MM.1S (cell line): ENCODE measurements at regions not wholly inside any gene's neighbourhood (a gene's known extent, or its start where the extent isn't known, plus 50 kb on each side); places are given as distances from the start of the nearest gene placed in this dataset.

Experiments used
- DNase-seq: peaks from one replicate; pipeline ENCODE4 v3.0.0-alpha.2; 2015
- H2AFZ ChIP-seq: fragments of 300-600 bp; sonication (generic); 2 replicates; pipeline ENCODE4 v1.6.0; 2016; ENCODE audit warnings: antibody characterized with exemption, low read length
- H3F3A ChIP-seq: fragments of 300-600 bp; sonication (generic); 2 replicates; pipeline ENCODE4 v1.6.1; 2016; ENCODE audit warnings: mild to moderate bottlenecking, antibody characterized with exemption, low read length, moderate library complexity, mixed read lengths; ENCODE audit not compliant: insufficient read depth
- H3K27ac ChIP-seq: fragments of 300-600 bp; sonication (generic); 2 replicates; pipeline ENCODE4 v1.5.1; 2016; ENCODE audit warnings: mild to moderate bottlenecking, low read length
- H3K27me3 ChIP-seq: fragments of 300-600 bp; sonication (generic); replicated peaks from 2 replicates; pipeline ENCODE4 v1.6.0; 2016; ENCODE audit warnings: low read length; ENCODE audit not compliant: insufficient read depth
- H3K36me3 ChIP-seq: fragments of 300-600 bp; sonication (generic); replicated peaks from 2 replicates; pipeline ENCODE4 v1.6.1; 2016; ENCODE audit warnings: mild to moderate bottlenecking, low read length, mixed read lengths; ENCODE audit not compliant: insufficient read depth
- H3K4me1 ChIP-seq: fragments of 300-600 bp; sonication (generic); 2 replicates; pipeline ENCODE4 v1.6.1; 2016; ENCODE audit warnings: low read length, mixed read lengths
- H3K4me2 ChIP-seq: fragments of 300-600 bp; sonication (generic); 2 replicates; pipeline ENCODE4 v1.6.0; 2016; ENCODE audit warnings: low read depth, low read length
- H3K4me3 ChIP-seq: fragments of 300-600 bp; sonication (generic); 2 replicates; pipeline ENCODE4 v1.5.1; 2016; ENCODE audit warnings: low read length, mixed read lengths
- H3K79me2 ChIP-seq: fragments of 300-600 bp; sonication (generic); 2 replicates; pipeline ENCODE4 v1.6.1; 2016; ENCODE audit warnings: mixed run types, low read length, mixed read lengths
- H3K9ac ChIP-seq: fragments of 300-600 bp; sonication (generic); 2 replicates; pipeline ENCODE4 v1.6.1; 2016; ENCODE audit warnings: low read length, mixed read lengths
- H3K9me2 ChIP-seq: fragments of 300-600 bp; sonication (generic); replicated peaks from 2 replicates; pipeline ENCODE4 v1.6.1; 2016; ENCODE audit warnings: mild to moderate bottlenecking, low read length, mixed read lengths; ENCODE audit not compliant: insufficient read depth
- H3K9me3 ChIP-seq: fragments of 300-600 bp; sonication (generic); replicated peaks from 2 replicates; pipeline ENCODE4 v1.6.1; 2016; ENCODE audit warnings: mild to moderate bottlenecking, low read length, mixed read lengths; ENCODE audit not compliant: insufficient read depth
- H4K20me1 ChIP-seq: fragments of 300-600 bp; sonication (generic); 2 replicates; pipeline ENCODE4 v1.6.1; 2016; ENCODE audit warnings: mild to moderate bottlenecking, low read length, moderate library complexity, mixed read lengths; ENCODE audit not compliant: insufficient read depth
- EZH2 ChIP-seq: fragments of 300-600 bp; sonication (generic); optimal IDR thresholded peaks from 2 replicates; pipeline ENCODE3; 2017; ENCODE audit warnings: low read depth, mild to moderate bottlenecking, antibody characterized with exemption, low read length, mixed read lengths
- EZH2phosphoT487 ChIP-seq: fragments of 300-600 bp; sonication (generic); IDR thresholded peaks from 2 replicates; pipeline ENCODE4 v1.6.1; 2018; ENCODE audit warnings: antibody characterized with exemption, low read length
- TF ChIP-seq, protein P1 (sequence below): fragments of 300-600 bp; sonication (generic); IDR thresholded peaks from 2 replicates; pipeline ENCODE4 v1.5.1; 2016; ENCODE audit warnings: antibody characterized with exemption, low read length, mixed read lengths

DNA sequence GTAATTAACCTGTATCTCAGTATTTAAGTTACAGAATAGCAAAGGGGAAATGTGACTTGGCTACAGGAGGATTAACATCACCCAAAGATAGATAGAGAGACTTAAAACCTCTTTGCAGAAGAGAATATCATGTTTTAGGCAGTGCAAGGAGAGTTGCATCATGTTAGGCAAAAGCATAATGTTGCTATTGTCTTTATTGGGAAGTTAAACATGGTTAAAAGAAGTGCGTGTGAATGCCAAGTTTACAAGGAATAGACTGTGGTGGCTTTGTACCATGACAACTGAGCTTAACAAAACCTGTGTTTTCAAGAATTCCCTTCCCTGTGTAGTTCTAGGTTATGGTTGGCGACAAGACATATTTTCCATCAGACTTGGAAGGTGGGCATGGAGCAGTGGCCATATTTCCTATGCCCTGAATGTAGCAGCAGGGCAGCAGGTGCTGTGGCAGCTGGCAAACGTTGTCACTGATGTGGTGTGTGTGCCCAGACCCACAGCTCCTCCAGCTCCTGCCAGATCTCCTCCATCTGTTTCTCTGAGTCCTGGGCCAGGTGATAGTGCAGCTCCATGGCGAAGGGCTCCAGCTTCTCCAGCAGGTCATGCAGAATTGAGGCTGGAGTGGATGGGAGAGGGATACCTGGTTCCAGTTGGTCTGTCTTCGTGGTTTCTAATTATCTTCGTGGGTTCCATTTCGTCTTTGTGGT lies 163.3 kb downstream of the QRSL1 start:
- Histone ChIP-seq H3F3A (no peaks in the 10 kb centered on the region), H3K79me2 (no peaks in the 10 kb centered on the region), H3K27ac (no peak overlapping the region), H3K4me2 (no peak overlapping the region), H3K9me2 (no peaks in the 10 kb centered on the region), H3K9me3 (no peaks in the 10 kb centered on the region), H2AFZ (no peak overlapping the region), H4K20me1 (no peaks in the 10 kb centered on the region), H3K9ac (no peak overlapping the region), H3K27me3 (no peaks in the 10 kb centered on the region), H3K4me1 (no peaks in the 10 kb centered on the region), H3K4me3 (no peak overlapping the region), H3K36me3 (no peaks in the 10 kb centered on the region)
- TF ChIP-seq EZH2 (no peak), EZH2phosphoT487 (no peak)
- TF ChIP-seq, protein P1, sequence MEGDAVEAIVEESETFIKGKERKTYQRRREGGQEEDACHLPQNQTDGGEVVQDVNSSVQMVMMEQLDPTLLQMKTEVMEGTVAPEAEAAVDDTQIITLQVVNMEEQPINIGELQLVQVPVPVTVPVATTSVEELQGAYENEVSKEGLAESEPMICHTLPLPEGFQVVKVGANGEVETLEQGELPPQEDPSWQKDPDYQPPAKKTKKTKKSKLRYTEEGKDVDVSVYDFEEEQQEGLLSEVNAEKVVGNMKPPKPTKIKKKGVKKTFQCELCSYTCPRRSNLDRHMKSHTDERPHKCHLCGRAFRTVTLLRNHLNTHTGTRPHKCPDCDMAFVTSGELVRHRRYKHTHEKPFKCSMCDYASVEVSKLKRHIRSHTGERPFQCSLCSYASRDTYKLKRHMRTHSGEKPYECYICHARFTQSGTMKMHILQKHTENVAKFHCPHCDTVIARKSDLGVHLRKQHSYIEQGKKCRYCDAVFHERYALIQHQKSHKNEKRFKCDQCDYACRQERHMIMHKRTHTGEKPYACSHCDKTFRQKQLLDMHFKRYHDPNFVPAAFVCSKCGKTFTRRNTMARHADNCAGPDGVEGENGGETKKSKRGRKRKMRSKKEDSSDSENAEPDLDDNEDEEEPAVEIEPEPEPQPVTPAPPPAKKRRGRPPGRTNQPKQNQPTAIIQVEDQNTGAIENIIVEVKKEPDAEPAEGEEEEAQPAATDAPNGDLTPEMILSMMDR = no peak
- no peak for DNase-seq

DNA sequence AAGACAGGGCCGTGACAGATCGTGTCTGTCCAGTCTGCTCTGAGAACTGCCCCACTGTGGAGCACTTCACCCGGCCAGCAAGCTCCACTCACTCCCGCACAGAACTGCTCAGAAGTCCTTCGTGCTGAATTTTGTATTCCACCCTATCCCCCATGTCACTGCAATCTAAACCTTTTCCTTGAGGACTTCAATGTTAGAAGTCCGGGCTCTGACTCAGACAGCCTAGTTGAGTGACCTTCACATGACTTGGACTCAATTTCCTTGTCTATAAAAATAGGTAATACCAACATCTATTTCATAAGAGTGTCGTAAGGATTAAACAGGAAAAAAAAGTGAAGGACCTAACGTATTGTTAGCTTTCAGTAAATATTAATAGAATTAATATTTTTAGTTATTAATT lies 161.6 kb downstream of the QRSL1 start:
- no peaks in the 10 kb centered on the region for H3K27me3 ChIP-seq
- H3K36me3 ChIP-seq = no peaks in the 10 kb centered on the region
- no peak overlapping the region for H3K4me2 ChIP-seq
- H3K4me1 ChIP-seq = no peaks in the 10 kb centered on the region
- DNase-seq = no peak
- H3K9me2 ChIP-seq = no peaks in the 10 kb centered on the region
- TF ChIP-seq, protein P1 = no peak
- TF ChIP-seq EZH2 = no peak
- TF ChIP-seq EZH2phosphoT487 = no peak
- H3K4me3 ChIP-seq = no peak overlapping the region
- no peak overlapping the region for H3K9ac ChIP-seq
- H3F3A ChIP-seq = no peaks in the 10 kb centered on the region
- H2AFZ ChIP-seq = no peak overlapping the region
- H3K79me2 ChIP-seq = no peaks in the 10 kb centered on the region
- no peak overlapping the region for H3K27ac ChIP-seq
- H4K20me1 ChIP-seq = no peaks in the 10 kb centered on the region
- H3K9me3 ChIP-seq = no peaks in the 10 kb centered on the region

DNA sequence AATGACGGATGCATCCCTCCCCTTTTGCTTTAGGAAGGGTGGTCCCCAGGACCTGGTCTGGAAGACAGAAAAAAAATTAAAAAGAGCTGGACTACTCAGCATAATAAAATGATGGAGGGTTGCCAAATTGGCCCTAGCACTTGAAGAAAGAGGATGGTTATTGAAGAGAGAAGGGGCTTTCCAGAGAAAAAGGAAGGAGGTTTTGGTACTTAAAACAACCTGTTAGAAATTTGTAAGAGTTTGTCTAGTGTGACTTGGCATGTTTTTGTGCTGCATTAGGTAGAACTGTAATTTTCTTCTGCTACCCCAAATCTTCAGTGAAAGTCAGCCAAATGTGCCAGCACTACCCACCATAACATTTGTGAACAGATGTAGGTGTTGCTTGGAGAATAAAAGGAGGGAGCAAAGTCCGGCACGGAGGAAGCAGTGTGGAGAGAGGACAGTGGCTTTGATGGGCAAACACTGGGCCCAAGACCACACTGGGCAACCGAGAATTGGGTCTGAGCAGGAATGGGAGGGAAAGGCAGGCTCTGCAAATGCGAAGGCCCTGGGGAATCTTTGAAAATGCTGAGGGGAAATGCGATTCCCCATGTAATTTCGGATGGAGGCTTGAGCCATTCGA lies 160.9 kb downstream of the QRSL1 start:
- H3K9me2 ChIP-seq = no peaks in the 10 kb centered on the region
- no peak overlapping the region for H3K27ac ChIP-seq
- no peak overlapping the region for H3K4me3 ChIP-seq
- H2AFZ ChIP-seq = no peak overlapping the region
- no peak for DNase-seq
- TF ChIP-seq EZH2phosphoT487 (no peak), EZH2 (no peak)
- TF ChIP-seq, protein P1 = no peak
- no peaks in the 10 kb centered on the region for H3K79me2 ChIP-seq
- H3K9ac ChIP-seq = no peak overlapping the region
- H3F3A ChIP-seq = no peaks in the 10 kb centered on the region
- H3K9me3 ChIP-seq = no peaks in the 10 kb centered on the region
- H3K4me1 ChIP-seq = no peaks in the 10 kb centered on the region
- H4K20me1 ChIP-seq = no peaks in the 10 kb centered on the region
- H3K36me3 ChIP-seq = no peaks in the 10 kb centered on the region
- H3K4me2 ChIP-seq = no peak overlapping the region
- no peaks in the 10 kb centered on the region for H3K27me3 ChIP-seq
